Panc1 (cell line): ENCODE measurements at regions not wholly inside any gene's neighbourhood (a gene's known extent, or its start where the extent isn't known, plus 50 kb on each side); places are given as distances from the start of the nearest gene placed in this dataset.
"Not testable (repeated sequence)": the region's sequence is repeated elsewhere in the genome, so short reads cannot be mapped to it uniquely, and the experiment has no call there.

Experiments used
- ATAC-seq: fragments of 200-7000 bp; cut with Tn5 transposase; 2 replicates; pipeline ENCODE4 v1.9.1; 2020; ENCODE audit warnings: mild to moderate bottlenecking, moderate library complexity
- BruUV-seq: library from RNA; stranded (reverse); fragments of 400-500 nt; replicated peaks from 2 replicates; lab custom pipeline; 2021; lab: Mats Ljungman, UMichigan
- CTCF ChIA-PET: fragments of 300-600 bp; sonication (Branson Sonifier 250); formaldehyde crosslinking; loops from one replicate; lab custom pipeline; 2022; ENCODE audit warnings: antibody characterized with exemption; lab: Charles Lee
- POLR2A ChIA-PET: fragments of 300-600 bp; sonication (Branson Sonifier 250); formaldehyde crosslinking; loops from one replicate; lab custom pipeline; 2022; ENCODE audit warnings: antibody characterized with exemption; lab: Charles Lee
- DNase-seq: peaks from one replicate; pipeline ENCODE4 v3.0.0-alpha.2; 2010; ENCODE audit warnings: low read depth, low spot score
- H3K27ac ChIP-seq: 2 replicates; pipeline ENCODE4 v1.5.1; 2011; ENCODE audit warnings: mild to moderate bottlenecking, low read length, inconsistent platforms
- H3K27me3 ChIP-seq: fragments of 200-500 bp; sonication (Bioruptor generic); 2 replicates; pipeline ENCODE4 v1.6.0; 2014; ENCODE audit warnings: low read length, inconsistent platforms; ENCODE audit not compliant: control insufficient read depth, insufficient read depth
- H3K36me3 ChIP-seq: fragments of 200-500 bp; sonication (Bioruptor generic); 2 replicates; pipeline ENCODE4 v1.5.1; 2014; ENCODE audit warnings: inconsistent platforms, mild to moderate bottlenecking, low read length, moderate library complexity; ENCODE audit not compliant: control insufficient read depth, insufficient read depth
- H3K4me1 ChIP-seq: 2 replicates; pipeline ENCODE4 v1.5.1; 2011; ENCODE audit warnings: inconsistent platforms, mild to moderate bottlenecking, low read length, moderate library complexity; ENCODE audit not compliant: control insufficient read depth, insufficient read depth
- H3K4me3 ChIP-seq, 2 experiments: 2 replicates each; pipeline ENCODE4 v1.5.1; 2011 to 2012; ENCODE audit warnings: low read depth in 2 of 2, low read length in 2 of 2, mild to moderate bottlenecking in 2 of 2, inconsistent platforms in 1 of 2, moderate library complexity in 1 of 2
- H3K9me3 ChIP-seq: fragments of 200-500 bp; sonication (Bioruptor generic); 2 replicates; pipeline ENCODE4 v1.5.1; 2014; ENCODE audit warnings: low read depth, mild to moderate bottlenecking, inconsistent platforms, low read length, moderate library complexity; ENCODE audit not compliant: control insufficient read depth, insufficient read depth
- in situ Hi-C: cut with HindIII; loops from 2 replicates; pipeline ENCODE4 v1.10.0; 2016; ENCODE audit warnings: low sequenced_read_pairs, low pct_unique_long_range_greater_than_20kb
- intact Hi-C: fragments of 100-400 bp; cut with micrococcal nuclease; formaldehyde crosslinking; loops from one replicate; pipeline ENCODE4 v1.10.0; 2022; ENCODE audit not compliant: unreplicated experiment

DNA sequence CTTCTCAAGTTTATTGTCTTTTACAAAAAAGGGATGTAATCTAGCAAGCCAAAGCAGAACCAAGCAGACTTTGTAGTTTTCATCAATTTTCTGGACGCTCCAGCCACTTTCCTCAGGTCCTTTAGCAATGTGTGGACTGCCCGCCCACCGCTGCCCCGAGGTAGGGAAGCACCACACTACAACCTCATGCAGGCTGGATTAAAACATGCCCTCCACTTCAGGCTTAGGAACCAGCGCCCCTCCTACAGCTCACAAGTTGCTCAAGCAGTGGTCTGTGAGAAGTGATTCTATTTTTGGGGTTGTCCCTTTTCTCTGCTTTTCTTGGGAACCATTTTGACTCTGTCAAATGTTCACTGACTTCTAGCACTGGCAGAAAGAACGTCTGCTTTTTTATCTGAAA lies 111.2 kb upstream of the OR4F16 start:
- H3K4me3 ChIP-seq, DNase-seq, H3K9me3 ChIP-seq, CTCF ChIA-PET, in situ Hi-C loops, H3K27ac ChIP-seq, H3K36me3 ChIP-seq, H3K27me3 ChIP-seq, BruUV-seq, POLR2A ChIA-PET, H3K4me1 ChIP-seq, intact Hi-C loops: not testable (repeated sequence)
- peak; percentile 48; the same call in 1 of the 2 replicates for ATAC-seq

DNA sequence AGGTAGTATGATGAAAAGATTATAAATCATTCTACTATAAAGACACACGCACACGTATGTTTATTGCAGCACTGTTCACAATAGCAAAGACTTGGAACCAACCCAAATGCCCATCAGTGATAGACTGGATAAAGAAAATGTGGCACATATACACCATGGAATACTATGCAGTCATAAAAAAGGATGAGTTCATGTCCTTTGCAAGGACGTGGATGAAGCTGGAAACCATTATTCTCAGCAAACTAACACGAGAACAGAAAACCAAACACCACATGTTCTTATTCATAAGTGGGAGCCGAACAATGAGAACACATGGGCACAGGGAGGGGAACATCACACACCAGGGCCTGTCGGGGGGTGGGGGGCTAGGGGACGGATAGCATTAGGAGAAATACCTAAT lies 113.9 kb upstream of the OR4F16 start:
- DNase-seq, H3K27ac ChIP-seq, H3K27me3 ChIP-seq, ATAC-seq, H3K36me3 ChIP-seq, CTCF ChIA-PET, BruUV-seq, H3K4me3 ChIP-seq, H3K4me1 ChIP-seq, in situ Hi-C loops, POLR2A ChIA-PET, intact Hi-C loops, H3K9me3 ChIP-seq: not testable (repeated sequence)

DNA sequence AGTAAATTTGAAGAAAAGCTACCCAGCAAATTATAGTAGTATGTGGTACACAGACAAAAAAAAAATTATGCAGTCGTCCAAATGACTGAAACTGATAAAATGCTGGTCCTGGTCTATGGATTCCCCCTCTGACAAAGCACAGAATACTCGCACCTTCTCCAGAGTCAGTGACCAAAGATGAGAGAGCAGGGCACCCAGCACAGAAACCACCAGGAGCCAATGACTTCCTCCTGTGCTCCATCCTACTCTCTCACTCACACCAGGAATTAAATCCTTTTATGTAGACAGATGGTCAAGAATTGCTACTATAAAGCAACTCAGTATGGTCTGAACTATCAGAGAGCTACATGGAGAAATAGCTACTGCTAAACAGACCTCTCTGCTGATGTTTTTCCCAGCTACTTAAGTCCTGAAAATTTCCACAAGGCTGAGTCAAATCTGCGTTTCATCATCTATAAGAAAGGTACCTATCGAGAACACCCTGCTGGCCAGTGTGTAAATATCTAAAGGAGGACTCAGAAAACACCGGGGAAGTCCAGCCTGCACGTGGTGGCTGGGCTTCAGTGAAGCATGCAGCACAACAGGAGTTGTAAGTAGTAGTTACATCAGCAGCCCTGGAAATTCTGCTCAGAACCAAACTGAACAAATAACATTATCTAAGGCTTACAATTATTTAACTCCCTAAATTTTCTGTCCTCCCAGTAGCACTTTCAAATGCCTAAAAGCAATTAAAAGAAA lies 118.1 kb upstream of the OR4F16 start:
- intact Hi-C loops, CTCF ChIA-PET, H3K27me3 ChIP-seq, BruUV-seq, H3K4me3 ChIP-seq, DNase-seq, POLR2A ChIA-PET, H3K9me3 ChIP-seq, in situ Hi-C loops, H3K36me3 ChIP-seq, H3K4me1 ChIP-seq, H3K27ac ChIP-seq: not testable (repeated sequence)
- ATAC-seq: peak; percentile 91

GRCh38 chr1:805310-805709 lies 118.4 kb upstream of the SAMD11 start:
- H3K27ac ChIP-seq, H3K4me3 ChIP-seq, H3K36me3 ChIP-seq, in situ Hi-C loops, DNase-seq, intact Hi-C loops, POLR2A ChIA-PET, H3K27me3 ChIP-seq, H3K9me3 ChIP-seq, CTCF ChIA-PET, ATAC-seq, BruUV-seq, H3K4me1 ChIP-seq: not testable (repeated sequence)

DNA sequence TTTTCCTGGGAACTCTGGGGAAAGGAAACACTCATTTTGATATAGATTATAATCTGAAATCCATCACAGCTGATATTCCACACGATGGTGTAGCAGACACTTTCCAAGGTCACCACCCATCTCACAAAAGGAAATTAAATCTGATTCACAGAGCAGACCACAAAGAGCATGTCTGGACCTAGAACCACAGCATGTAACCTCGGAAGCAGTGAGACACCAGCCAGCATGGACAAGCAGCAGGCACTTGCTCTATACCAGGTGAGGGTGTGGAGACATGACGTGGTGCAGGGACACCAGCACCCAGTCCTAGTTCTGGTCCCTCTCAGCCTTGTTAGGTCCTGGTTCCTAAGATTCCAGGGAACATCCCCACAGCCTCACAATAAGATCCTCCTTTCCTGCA lies 116.7 kb upstream of the SAMD11 start:
- CTCF ChIA-PET, intact Hi-C loops, POLR2A ChIA-PET, DNase-seq, H3K27me3 ChIP-seq, H3K4me1 ChIP-seq, in situ Hi-C loops, H3K4me3 ChIP-seq, ATAC-seq, BruUV-seq, H3K36me3 ChIP-seq, H3K27ac ChIP-seq, H3K9me3 ChIP-seq: not testable (repeated sequence)

- BruUV-seq, H3K4me1 ChIP-seq, in situ Hi-C loops, H3K27ac ChIP-seq, DNase-seq, H3K9me3 ChIP-seq, POLR2A ChIA-PET, ATAC-seq, H3K4me3 ChIP-seq, H3K27me3 ChIP-seq, intact Hi-C loops, H3K36me3 ChIP-seq, CTCF ChIA-PET: not testable (repeated sequence)
Measured at GRCh38 chr1:807699-808390, 115.9 kb upstream of the SAMD11 start.

DNA sequence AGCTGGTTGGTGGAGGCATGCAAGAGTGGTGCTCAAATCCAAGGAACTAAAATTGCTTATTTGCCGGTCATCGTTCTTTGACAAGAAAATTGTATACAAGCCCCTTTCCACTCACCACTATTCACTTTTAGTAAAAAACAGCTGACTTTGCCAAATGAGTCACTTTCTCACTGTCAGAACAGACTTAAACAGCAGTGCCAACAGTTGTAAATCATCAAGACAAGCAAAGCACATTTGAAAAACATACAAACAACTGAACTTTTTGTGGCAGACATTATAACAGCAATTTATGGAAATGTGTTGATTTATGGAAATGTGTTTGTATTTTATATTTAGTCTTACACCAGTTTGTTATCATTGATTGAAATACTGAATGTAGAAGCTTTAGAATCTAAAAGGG lies 112.8 kb upstream of the SAMD11 start:
- H3K4me1 ChIP-seq, POLR2A ChIA-PET, H3K27ac ChIP-seq, in situ Hi-C loops, H3K36me3 ChIP-seq, BruUV-seq, H3K4me3 ChIP-seq, DNase-seq, ATAC-seq, intact Hi-C loops, H3K9me3 ChIP-seq, CTCF ChIA-PET, H3K27me3 ChIP-seq: not testable (repeated sequence)
